SJCRH30 (cell line): ENCODE measurements at regions not wholly inside any gene's neighbourhood (a gene's known extent, or its start where the extent isn't known, plus 50 kb on each side); places are given as distances from the start of the nearest gene placed in this dataset.

Source experiments
- DNase-seq, 2 experiments: peaks; one replicate each; pipeline ENCODE4 v3.0.0-alpha.2; 2015 to 2020
- H3K27ac ChIP-seq: fragments of 250-450 bp; sonication (Bioruptor Pico); 2 replicates; pipeline ENCODE4 v1.5.1; 2020; ENCODE audit warnings: mild to moderate bottlenecking, moderate library complexity
- H3K27me3 ChIP-seq: fragments of 250-450 bp; sonication (Bioruptor Pico); 2 replicates; pipeline ENCODE4 v1.5.1; 2020; ENCODE audit warnings: mild to moderate bottlenecking, moderate library complexity
- H3K36me3 ChIP-seq: fragments of 250-450 bp; sonication (Bioruptor Pico); 2 replicates; pipeline ENCODE4 v1.5.1; 2020; ENCODE audit warnings: mild to moderate bottlenecking, moderate library complexity
- H3K4me1 ChIP-seq: fragments of 250-450 bp; sonication (Bioruptor Pico); 2 replicates; pipeline ENCODE4 v1.5.1; 2020; ENCODE audit warnings: mild to moderate bottlenecking, moderate library complexity
- H3K4me3 ChIP-seq: fragments of 250-450 bp; sonication (Bioruptor Pico); 2 replicates; pipeline ENCODE4 v1.5.1; 2020; ENCODE audit warnings: mild to moderate bottlenecking, moderate library complexity
- H3K9me3 ChIP-seq: fragments of 250-450 bp; sonication (Bioruptor Pico); replicated peaks from 2 replicates; pipeline ENCODE4 v1.5.1; 2020; ENCODE audit warnings: mild to moderate bottlenecking, moderate library complexity

DNA sequence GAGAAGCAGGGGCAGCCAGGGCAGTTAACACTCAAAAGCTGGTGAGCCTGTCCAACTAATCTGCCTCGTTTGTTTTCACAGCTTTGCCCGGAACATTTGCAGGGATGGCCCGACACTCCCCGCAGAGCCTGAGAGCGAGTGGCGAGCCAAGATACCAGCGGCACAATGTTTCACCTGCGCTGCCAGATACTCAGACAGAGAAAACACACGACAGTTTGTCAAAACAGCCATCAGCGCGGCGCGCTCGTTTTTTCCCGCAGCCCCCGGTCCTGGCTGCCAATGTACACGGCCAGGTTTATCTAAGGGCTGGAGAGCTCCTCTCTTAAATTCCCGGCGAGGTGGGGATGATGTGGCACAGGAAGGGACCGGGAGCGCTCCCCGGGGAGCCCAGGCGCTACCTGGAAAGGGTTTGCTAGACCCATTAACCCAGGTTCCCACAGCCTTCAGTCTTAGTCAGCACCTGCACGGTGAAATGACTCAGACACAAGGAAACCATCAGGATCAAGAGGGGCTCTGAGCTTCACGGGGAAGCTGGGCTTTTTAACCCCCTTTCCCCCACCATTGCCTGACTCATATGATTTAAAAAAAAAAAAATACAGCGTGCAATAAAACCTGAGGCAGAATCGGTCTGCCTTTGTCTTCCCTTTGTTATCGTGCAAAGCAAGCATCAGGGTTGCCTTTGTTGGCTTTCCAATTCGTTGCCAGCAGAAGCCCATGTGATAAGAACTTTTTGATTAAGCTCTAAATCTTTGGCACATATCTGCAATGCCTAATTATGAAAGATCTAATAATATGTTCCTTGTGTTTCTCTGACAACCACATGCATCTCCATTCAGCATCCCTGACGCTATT is 186.2 kb downstream of the EFNB2 start:
- Histone ChIP-seq H3K4me3 (no peak overlapping the region), H3K36me3 (no peaks in the 10 kb centered on the region), H3K9me3 (no peaks in the 10 kb centered on the region), H3K4me1 (no peaks in the 10 kb centered on the region), H3K27me3 (no peaks in the 10 kb centered on the region), H3K27ac (no peak overlapping the region)
- DNase-seq = no peak

DNA sequence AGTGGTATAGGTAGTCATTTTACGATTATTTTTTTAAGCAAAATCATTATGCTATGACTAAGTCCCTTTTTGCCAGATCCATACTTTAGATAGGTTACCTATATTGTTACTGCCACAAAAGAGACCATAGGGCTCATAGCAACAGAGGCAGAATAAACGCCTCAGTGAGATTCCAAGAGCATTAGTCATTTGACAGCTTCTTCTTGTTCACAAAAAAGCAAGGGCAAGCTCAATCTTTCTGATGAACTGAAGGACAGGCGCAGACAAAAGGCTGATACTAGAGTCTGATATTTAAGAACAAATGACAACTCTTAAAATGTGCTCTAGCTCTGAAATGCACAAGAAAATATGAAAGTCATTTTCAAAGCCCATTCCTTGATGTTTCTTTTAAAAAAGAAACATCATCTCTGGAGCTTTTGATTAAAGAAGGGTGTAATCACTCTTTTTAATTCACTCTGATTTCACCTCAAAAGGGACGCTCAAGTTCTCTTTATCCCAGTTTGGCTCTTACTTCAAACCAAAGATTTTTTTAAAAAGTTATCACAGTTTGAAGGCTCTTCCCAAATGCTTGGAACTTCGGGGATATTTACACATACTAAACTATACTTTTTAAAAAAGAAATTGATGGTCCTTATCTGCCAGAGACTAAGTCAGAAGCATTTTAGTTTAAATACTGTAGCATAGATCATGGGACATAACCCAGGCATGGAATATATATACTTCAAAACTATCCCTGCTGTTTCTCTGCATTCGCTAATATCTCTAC is 187.2 kb downstream of the EFNB2 start:
- DNase-seq = no peak
- Histone ChIP-seq H3K36me3 (no peaks in the 10 kb centered on the region), H3K4me3 (no peak overlapping the region), H3K27me3 (no peaks in the 10 kb centered on the region), H3K9me3 (no peaks in the 10 kb centered on the region), H3K27ac (no peak overlapping the region), H3K4me1 (no peaks in the 10 kb centered on the region)

DNA sequence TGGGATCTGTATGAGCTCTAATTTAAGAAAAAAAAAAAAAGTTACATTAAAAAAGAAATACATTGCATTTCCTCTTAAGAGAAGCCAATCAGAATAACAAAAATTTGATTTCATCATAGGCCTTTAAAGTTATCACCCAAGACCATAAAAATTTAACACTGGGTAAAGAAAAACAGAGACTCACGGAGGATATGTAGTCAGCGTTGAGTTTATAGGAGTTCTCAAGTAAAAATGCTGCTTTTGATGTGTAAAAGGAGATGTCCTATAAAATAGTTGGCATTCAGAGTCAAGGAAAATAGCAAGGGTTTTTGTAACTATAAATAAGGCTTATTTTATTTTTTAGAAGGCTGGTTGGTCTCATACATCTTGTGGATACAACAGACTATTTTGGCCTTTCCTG is 191.1 kb downstream of the EFNB2 start:
- H3K4me3 ChIP-seq = no peak overlapping the region
- H3K9me3 ChIP-seq = no peaks in the 10 kb centered on the region; the same call in 1 of the 2 replicates
- H3K27me3 ChIP-seq = no peaks in the 10 kb centered on the region
- no peaks in the 10 kb centered on the region for H3K4me1 ChIP-seq
- no peak for DNase-seq
- no peaks in the 10 kb centered on the region for H3K36me3 ChIP-seq
- no peak overlapping the region for H3K27ac ChIP-seq

DNA sequence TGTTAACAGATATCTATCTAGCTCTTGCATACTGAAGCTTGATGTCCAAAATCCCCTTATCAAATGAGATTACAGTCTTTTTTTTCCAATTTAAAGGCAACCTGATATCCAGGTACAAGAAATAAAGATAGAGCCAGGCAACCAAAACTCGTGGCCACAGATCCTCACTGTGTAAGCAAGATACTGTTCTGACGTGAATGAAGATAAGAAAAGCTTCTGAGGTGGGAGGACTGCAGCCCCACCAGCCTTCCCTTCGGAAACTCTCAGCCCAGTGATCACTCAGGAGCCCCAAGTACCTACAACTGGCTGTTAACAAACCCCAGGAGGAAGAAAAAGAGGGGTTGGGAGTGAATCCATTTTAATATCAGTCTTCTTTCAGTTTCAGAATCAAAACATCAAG is 191.6 kb downstream of the EFNB2 start:
- H3K27ac ChIP-seq = no peak overlapping the region
- H3K9me3 ChIP-seq = no peaks in the 10 kb centered on the region; the same call in 1 of the 2 replicates
- H3K36me3 ChIP-seq = no peaks in the 10 kb centered on the region
- no peak for DNase-seq
- H3K4me3 ChIP-seq = no peak overlapping the region
- no peaks in the 10 kb centered on the region for H3K4me1 ChIP-seq
- no peaks in the 10 kb centered on the region for H3K27me3 ChIP-seq

DNA sequence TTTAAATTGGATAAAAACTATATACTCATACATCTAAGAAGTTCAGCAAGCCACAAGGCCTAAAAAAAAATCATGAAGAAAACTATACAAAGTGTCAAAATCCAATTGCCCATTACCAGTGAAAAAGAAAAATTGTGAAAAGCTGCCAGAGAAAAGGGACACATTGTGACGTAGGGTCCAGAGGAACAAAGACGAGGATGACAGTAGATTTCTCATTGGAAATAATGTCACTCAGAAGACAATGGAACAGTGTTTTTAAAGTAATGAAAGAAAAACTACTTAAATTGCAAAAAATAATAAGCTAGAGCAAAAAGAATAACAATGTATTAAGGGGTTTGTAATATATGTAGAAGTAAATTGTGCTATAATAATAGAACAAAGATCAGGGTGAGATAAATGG is 195.2 kb downstream of the EFNB2 start:
- H3K27ac ChIP-seq = no peak overlapping the region
- no peaks in the 10 kb centered on the region for H3K4me1 ChIP-seq
- H3K9me3 ChIP-seq = no peaks in the 10 kb centered on the region; the same call in 1 of the 2 replicates
- H3K4me3 ChIP-seq = no peak overlapping the region
- no peaks in the 10 kb centered on the region for H3K36me3 ChIP-seq
- no peaks in the 10 kb centered on the region for H3K27me3 ChIP-seq
- DNase-seq = no peak

DNA sequence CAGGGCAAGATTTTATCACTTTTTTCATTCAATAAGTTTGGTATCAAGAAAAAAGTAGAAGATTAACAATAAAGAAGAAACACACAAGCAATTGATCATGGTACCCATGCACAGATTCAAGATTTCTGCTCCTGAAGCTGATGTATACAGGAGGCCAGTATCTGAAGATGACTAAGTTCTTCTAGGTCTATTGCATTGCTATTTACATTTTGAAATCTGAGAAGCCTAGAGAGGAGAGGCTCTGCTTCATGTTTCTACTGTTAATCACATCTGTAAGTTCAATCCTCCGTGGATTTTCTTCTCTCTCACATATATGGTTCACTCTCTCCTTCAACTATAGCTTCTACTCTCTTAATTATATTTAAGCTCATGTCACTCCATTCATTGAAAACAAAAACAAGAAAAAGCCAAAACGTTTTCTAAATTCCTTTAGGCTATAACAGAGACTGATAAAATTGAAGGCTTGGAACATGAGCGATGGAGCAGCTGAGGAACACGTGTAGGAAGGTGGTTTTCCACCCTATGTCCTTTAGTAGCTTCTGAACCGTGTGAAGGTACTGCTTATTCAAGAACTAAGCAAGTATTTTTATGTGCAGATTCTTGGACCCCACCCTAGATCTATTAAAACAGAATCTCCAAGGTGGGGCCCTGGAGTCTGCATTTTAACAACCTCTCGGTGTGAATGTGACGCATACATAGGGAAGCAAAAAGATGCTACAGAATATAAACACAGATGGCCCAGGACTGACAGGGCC is 198.2 kb downstream of the EFNB2 start:
- H3K36me3 ChIP-seq = no peaks in the 10 kb centered on the region
- H3K27ac ChIP-seq = no peak overlapping the region
- H3K4me3 ChIP-seq = no peak overlapping the region
- no peaks in the 10 kb centered on the region; the same call in 1 of the 2 replicates for H3K9me3 ChIP-seq
- H3K27me3 ChIP-seq = no peaks in the 10 kb centered on the region
- no peaks in the 10 kb centered on the region for H3K4me1 ChIP-seq
- DNase-seq = no peak

DNA sequence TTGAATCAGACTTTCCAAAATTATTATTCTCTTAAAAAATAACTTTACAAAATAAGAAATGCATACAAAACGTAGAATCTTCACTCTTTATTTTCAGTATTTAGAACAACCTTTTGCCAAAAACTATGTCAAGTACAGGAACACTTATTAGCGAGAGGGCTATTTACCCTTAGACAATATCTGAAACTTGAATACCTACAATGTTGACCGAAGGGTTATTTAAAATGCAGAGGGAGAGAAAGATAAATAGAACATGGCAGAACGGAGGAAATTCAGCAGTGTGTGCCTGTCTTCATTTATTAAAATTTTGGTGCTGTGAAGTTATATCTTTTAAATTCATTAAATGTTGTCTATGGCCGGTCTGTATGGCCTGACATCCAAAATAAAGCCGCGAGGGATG is 198.8 kb downstream of the EFNB2 start:
- Histone ChIP-seq H3K36me3 (no peaks in the 10 kb centered on the region), H3K9me3 (no peaks in the 10 kb centered on the region; the same call in 1 of the 2 replicates), H3K4me3 (no peak overlapping the region), H3K27ac (no peak overlapping the region), H3K27me3 (no peaks in the 10 kb centered on the region), H3K4me1 (no peaks in the 10 kb centered on the region)
- no peak for DNase-seq

DNA sequence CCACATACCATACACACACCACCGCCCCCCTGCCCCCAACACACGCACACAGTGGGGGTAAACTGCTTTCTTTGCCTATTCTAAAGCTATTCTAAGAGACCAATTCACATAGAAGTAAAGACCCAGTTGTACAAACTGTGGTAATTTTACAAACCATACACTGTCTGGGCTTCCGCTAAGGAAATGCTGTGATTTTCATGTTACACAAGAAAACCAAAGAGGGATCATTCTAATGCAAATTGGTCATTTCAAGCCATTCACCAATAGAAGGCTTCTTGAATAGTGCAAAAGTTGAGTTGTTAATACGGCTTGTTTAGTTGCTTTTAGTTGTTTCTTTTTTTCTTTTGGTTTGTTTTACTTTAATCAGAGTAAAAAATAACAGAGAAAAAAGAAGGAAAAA is 202.8 kb downstream of the EFNB2 start:
- no peak overlapping the region for H3K4me3 ChIP-seq
- H3K27me3 ChIP-seq = no peaks in the 10 kb centered on the region
- no peaks in the 10 kb centered on the region for H3K9me3 ChIP-seq
- H3K4me1 ChIP-seq = no peaks in the 10 kb centered on the region
- H3K36me3 ChIP-seq = no peaks in the 10 kb centered on the region
- no peak overlapping the region for H3K27ac ChIP-seq
- DNase-seq = no peak

DNA sequence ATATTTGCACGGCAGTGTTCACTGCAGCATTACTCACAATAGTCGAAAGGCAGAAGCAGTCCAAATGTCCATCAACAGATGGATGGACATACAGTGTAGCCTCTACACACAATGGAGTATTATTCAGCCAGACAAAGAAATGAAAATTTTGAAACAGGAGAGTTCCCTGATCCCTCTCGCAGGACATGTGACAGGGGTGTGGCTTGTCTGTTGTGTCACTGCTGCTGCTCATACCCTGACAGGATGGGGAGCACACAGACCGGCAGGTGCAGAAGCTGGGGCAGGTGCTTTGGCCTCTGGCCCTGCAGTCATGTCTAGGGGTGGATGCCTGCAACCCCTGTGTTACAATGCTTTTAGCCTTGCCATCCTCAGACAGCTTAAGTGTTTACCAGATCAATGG is 204.3 kb downstream of the EFNB2 start:
- H3K27me3 ChIP-seq = no peaks in the 10 kb centered on the region
- H3K9me3 ChIP-seq = no peaks in the 10 kb centered on the region
- H3K36me3 ChIP-seq = no peaks in the 10 kb centered on the region
- H3K4me1 ChIP-seq = no peaks in the 10 kb centered on the region
- H3K4me3 ChIP-seq = no peak overlapping the region
- no peak overlapping the region for H3K27ac ChIP-seq
- no peak for DNase-seq

DNA sequence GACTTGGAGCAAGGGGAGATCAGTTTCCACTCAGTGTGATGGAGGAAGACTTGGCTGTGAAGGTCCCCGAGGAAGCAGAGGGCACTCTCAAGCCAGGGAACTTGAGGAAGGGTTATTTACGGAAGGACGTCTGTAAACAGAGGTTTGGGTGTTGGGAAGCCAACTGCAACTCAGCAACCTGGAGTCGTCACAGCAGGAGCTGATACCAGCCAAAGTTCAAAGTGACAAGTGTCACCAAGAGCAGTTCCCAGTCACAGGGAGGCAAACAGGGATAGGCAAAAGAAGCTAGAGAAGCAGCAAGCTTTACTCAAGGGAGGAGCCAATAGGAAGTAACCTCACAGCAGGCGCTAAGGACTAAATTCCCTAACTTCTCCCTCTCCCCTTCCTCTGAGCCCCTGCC is 205.5 kb downstream of the EFNB2 start:
- H3K4me1 ChIP-seq = no peaks in the 10 kb centered on the region
- no peaks in the 10 kb centered on the region for H3K27me3 ChIP-seq
- no peaks in the 10 kb centered on the region for H3K9me3 ChIP-seq
- H3K36me3 ChIP-seq = no peaks in the 10 kb centered on the region
- no peak overlapping the region for H3K4me3 ChIP-seq
- no peak overlapping the region for H3K27ac ChIP-seq
- DNase-seq = no peak

DNA sequence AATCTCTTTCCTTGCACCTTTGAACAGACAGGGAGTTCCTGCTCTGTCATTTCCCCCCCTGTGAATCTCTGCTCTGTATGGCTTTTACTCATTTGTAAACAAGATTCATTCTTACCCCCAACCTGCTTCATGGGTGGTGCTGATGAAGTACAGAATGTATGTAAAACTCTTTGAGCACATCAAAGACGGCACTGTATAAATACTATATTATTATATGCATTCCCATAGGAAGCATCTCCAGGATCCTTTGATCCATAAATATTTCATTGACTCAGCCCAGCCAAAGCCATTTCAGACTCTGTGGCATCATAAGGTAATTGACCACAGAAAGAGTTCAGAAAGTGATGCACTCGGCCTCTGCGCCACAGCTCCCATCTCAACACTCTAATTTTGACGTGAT is 208.7 kb downstream of the EFNB2 start:
- Histone ChIP-seq H3K27me3 (no peaks in the 10 kb centered on the region), H3K4me1 (no peaks in the 10 kb centered on the region), H3K27ac (no peak overlapping the region), H3K4me3 (no peak overlapping the region), H3K9me3 (no peaks in the 10 kb centered on the region), H3K36me3 (no peaks in the 10 kb centered on the region)
- DNase-seq = no peak

DNA sequence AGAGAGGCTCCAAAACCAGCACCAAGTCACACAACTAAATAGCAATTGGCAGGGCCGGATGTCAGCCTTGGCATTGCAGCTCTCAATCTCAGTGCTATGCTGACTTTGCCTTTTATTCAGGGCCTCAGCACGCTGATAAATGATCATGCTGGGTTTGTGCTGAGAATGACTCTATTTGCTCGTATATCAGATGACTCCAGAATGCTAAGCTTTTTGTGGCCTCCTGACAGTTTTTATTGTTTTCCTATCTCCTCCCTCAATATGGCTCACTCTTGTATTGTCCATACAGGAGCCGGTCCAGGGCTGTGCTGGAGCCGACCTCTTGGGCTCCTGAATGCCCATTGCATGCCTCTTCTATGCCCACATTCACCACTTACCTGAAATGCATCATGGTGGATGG is 211.0 kb downstream of the EFNB2 start:
- Histone ChIP-seq H3K27me3 (no peaks in the 10 kb centered on the region), H3K9me3 (no peaks in the 10 kb centered on the region), H3K27ac (no peak overlapping the region), H3K36me3 (no peaks in the 10 kb centered on the region), H3K4me3 (no peak overlapping the region), H3K4me1 (no peaks in the 10 kb centered on the region)
- DNase-seq = no peak

DNA sequence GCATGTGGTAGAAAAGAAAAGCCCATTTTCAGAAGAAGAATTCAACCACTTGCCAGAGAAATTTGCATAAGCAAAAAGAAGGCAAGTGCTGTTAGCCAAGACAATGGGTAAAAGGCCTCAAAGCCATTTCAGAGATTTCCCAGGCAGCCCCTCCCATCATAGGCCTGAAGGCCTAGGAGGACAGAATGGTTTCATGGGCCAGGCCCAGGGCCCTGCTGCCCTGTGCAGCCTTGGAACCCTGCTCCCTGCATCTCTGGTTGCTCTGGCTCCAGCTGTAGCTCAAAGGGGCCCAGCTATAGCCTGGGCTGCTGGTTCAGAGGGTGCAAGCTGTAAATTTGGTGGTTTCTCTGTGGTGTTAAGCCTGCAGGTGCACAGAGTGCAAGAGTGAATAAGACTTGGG is 212.8 kb downstream of the EFNB2 start:
- Histone ChIP-seq H3K36me3 (no peaks in the 10 kb centered on the region), H3K4me1 (no peaks in the 10 kb centered on the region), H3K4me3 (no peak overlapping the region), H3K9me3 (no peaks in the 10 kb centered on the region), H3K27me3 (no peaks in the 10 kb centered on the region), H3K27ac (no peak overlapping the region)
- no peak for DNase-seq

DNA sequence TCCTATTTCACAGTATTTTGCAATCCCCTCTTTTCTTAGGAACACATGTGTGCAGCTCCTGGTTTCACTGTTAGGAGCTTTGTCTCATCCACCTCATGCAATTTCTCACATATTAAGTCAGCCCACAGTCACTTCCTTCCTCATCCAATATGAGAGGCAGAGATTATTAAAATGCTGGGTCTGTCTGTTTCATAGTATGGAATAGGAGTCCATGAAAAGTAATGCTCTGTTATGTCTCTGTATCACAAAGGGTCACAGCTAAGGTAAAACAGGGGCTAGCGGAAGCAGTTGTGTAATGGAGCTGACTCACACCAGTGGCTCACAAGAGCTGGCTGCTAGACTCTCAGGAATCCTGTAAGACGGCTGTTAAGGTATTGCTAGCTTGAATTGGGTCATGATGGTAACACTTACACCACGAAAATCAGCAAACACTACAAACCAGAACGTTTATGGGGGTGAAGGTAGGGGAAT is 216.5 kb downstream of the EFNB2 start:
- Histone ChIP-seq H3K36me3 (no peaks in the 10 kb centered on the region), H3K9me3 (no peaks in the 10 kb centered on the region), H3K4me3 (no peak overlapping the region), H3K4me1 (no peaks in the 10 kb centered on the region), H3K27ac (no peak overlapping the region), H3K27me3 (no peaks in the 10 kb centered on the region)
- DNase-seq = no peak

DNA sequence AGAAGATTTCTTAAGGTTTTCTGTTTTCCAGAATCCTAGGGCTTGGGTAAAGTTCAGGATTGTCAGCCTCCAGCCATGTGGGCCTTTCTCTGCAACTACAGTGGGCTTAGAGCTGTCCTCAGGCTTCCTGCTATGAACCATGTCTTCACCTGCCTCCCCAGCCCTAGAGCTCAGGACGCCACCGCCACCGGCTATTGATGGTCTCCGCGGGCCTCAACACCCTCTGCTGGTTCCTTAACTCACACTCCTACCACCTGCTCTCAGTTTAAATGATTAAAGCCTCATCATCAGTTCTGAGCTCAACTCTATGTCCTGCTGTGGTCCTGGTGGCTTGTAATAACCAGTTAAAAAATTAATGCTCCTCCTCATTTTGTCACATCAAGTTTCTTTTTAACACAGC is 221.0 kb downstream of the EFNB2 start:
- Histone ChIP-seq H3K4me1 (no peaks in the 10 kb centered on the region), H3K9me3 (no peaks in the 10 kb centered on the region), H3K36me3 (no peaks in the 10 kb centered on the region), H3K27me3 (no peaks in the 10 kb centered on the region), H3K4me3 (no peak overlapping the region), H3K27ac (no peak overlapping the region)
- DNase-seq = no peak
